ENCODE measurements at regions not wholly inside any gene's neighbourhood (a gene's known extent, or its start where the extent isn't known, plus 50 kb on each side); places are given as distances from the start of the nearest gene placed in this dataset.
"Not testable (repeated sequence)": the region's sequence is repeated elsewhere in the genome, so short reads cannot be mapped to it uniquely, and the experiment has no call there.

- H3K4me3 ChIP-seq = no peak overlapping the region
- H3K9me3 ChIP-seq = no peaks in the 10 kb centered on the region
- no peaks in the 10 kb centered on the region for H3K4me1 ChIP-seq
- TF ChIP-seq, protein P1, sequence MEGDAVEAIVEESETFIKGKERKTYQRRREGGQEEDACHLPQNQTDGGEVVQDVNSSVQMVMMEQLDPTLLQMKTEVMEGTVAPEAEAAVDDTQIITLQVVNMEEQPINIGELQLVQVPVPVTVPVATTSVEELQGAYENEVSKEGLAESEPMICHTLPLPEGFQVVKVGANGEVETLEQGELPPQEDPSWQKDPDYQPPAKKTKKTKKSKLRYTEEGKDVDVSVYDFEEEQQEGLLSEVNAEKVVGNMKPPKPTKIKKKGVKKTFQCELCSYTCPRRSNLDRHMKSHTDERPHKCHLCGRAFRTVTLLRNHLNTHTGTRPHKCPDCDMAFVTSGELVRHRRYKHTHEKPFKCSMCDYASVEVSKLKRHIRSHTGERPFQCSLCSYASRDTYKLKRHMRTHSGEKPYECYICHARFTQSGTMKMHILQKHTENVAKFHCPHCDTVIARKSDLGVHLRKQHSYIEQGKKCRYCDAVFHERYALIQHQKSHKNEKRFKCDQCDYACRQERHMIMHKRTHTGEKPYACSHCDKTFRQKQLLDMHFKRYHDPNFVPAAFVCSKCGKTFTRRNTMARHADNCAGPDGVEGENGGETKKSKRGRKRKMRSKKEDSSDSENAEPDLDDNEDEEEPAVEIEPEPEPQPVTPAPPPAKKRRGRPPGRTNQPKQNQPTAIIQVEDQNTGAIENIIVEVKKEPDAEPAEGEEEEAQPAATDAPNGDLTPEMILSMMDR (IDR thresholded peaks at IDR 0.05) = no peak
- no peaks in the 10 kb centered on the region for H3K36me3 ChIP-seq
- DNase-seq (ENCODE audit: low spot score) = no peak
- no peak overlapping the region for H3K27ac ChIP-seq
- no peaks in the 10 kb centered on the region for H3K27me3 ChIP-seq
Measured at GRCh38 chr18:1511619-1512311, 607.1 kb downstream of the ADCYAP1 start.

DNA sequence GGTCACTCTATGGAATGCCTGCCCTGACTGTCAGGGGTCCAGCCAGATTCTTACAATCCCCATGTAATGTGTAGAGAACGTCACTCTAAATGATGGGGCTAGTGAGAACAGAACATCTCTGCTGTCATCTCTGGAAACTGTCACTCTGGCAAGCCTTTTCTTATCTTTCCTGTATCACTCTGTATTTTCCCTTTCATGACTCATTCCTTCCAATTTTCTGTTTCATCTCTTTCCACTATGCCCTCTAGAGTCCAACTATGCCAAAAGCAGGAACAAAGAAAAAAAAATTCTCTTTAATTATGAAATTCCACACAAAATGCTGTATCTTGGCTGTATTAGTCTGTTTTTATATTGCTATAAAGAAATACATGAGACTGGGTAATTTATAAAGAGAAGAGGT is 608.8 kb downstream of the ADCYAP1 start:
- H3K4me1 ChIP-seq = no peaks in the 10 kb centered on the region
- no peaks in the 10 kb centered on the region for H3K27me3 ChIP-seq
- TF ChIP-seq, protein P1 (IDR thresholded peaks at IDR 0.05) = no peak
- H3K9me3 ChIP-seq = no peaks in the 10 kb centered on the region
- H3K36me3 ChIP-seq = no peaks in the 10 kb centered on the region
- DNase-seq (ENCODE audit: low spot score) = no peak
- H3K4me3 ChIP-seq = no peak overlapping the region
- H3K27ac ChIP-seq = no peak overlapping the region

DNA sequence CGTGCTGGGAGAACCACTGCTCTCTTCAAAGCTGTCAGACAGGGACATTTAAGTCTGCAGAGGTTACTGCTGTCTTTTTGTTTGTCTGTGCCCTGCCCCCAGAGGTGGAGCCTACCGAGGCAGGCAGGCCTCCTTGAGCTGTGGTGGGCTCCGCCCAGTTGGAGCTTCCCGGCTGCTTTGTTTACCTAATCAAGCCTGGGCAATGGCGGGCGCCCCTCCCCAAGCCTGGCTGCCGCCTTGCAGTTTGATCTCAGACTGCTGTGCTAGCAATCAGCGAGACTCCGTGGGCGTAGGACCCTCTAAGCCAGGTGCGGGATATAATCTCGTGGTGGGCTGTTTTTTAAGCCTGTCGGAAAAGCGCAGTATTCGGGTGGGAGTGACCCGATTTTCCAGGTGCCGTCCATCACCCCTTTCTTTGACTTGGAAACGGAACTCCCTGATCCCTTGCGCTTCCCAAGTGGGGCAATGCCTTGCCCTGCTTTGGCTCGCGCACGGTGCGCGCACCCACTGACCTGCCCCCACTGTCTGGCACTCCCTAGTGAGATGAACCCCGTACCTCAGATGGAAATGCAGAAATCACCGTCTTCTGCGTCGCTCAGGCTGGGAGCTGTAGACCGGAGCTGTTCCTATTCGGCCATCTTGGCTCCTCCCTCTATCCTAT is 617.0 kb downstream of the ADCYAP1 start:
- H3K4me3 ChIP-seq; H3K36me3 ChIP-seq; H3K9me3 ChIP-seq; H3K27ac ChIP-seq; H3K27me3 ChIP-seq; DNase-seq (ENCODE audit: low spot score); H3K4me1 ChIP-seq: not testable (repeated sequence)

GRCh38 chr18:1522249-1522615 is 617.6 kb downstream of the ADCYAP1 start:
- no peak for DNase-seq (ENCODE audit: low spot score)
- Histone ChIP-seq H3K4me1 (no peaks in the 10 kb centered on the region), H3K27me3 (no peaks in the 10 kb centered on the region), H3K36me3 (no peaks in the 10 kb centered on the region), H3K4me3 (no peak overlapping the region), H3K27ac (no peak overlapping the region), H3K9me3 (no peaks in the 10 kb centered on the region)
- TF ChIP-seq, protein P1 (IDR thresholded peaks at IDR 0.05) = no peak

GRCh38 chr18:1526991-1527390 is 622.3 kb downstream of the ADCYAP1 start:
- no peaks in the 10 kb centered on the region for H3K36me3 ChIP-seq
- H3K27ac ChIP-seq = no peak overlapping the region
- no peaks in the 10 kb centered on the region for H3K9me3 ChIP-seq
- no peak overlapping the region for H3K4me3 ChIP-seq
- H3K4me1 ChIP-seq = no peaks in the 10 kb centered on the region
- no peaks in the 10 kb centered on the region for H3K27me3 ChIP-seq
- TF ChIP-seq, protein P1 (IDR thresholded peaks at IDR 0.05) = no peak
- no peak for DNase-seq (ENCODE audit: low spot score)

- H3K27ac ChIP-seq = no peak overlapping the region
- no peak for DNase-seq (ENCODE audit: low spot score)
- H3K4me1 ChIP-seq = no peaks in the 10 kb centered on the region
- H3K36me3 ChIP-seq = no peaks in the 10 kb centered on the region
- H3K4me3 ChIP-seq = no peak overlapping the region
- H3K27me3 ChIP-seq = no peaks in the 10 kb centered on the region
- TF ChIP-seq, protein P1 (IDR thresholded peaks at IDR 0.05) = no peak
- no peaks in the 10 kb centered on the region for H3K9me3 ChIP-seq
Measured at GRCh38 chr18:1527805-1528204, 623.1 kb downstream of the ADCYAP1 start.
